ENCODE measurements at regions not wholly inside any gene's neighbourhood (a gene's known extent, or its start where the extent isn't known, plus 50 kb on each side); places are given as distances from the start of the nearest gene placed in this dataset.
"Not testable (repeated sequence)": the region's sequence is repeated elsewhere in the genome, so short reads cannot be mapped to it uniquely, and the experiment has no call there.

DNA sequence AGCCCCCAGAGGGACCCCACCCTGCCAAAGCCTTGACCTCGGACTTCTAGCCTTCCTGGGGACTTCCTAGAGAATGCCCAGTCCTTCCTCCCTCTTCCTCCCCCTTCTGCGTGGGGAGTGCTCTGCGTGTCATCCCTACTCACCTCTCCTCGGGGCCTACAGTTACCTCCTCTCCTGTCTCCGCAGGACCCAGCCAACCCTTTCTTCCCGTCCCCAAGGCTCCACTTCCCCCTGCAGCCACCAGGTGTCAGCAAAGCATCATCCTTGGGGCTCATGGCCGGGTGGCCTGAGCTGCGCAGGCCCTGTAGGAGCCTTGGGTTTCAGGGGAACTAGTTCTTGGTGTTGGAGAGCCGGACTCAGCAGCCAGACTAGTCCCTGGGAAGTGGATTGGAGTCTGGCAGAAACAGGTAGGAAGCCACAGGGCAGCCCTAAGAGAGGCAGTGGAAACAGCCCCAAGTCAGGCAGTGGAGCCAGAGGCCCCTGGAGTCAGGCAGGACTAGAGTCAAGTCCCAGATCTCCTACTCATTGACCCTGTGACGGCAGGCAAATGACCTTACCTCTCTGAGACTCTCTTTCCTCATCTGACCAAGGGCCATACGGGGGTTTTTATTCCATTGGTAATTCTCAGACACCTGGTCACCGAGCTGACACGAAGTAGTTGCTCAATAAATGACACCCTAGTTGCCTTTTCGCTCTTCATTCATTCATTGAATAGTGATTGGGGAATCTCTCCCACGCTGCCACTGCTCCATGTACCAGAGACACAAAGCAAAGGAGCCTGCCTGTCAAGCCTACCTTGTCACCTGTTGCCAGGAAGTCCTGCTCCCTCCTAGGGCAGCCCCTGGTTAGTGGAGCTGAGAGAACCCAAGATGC, 101.8 kb upstream of the GRK3 start:
- FAIRE-seq: not testable (repeated sequence)

- FAIRE-seq: not testable (repeated sequence)
Measured at GRCh38 chr22:25463347-25463628, 101.2 kb upstream of the GRK3 start.

DNA sequence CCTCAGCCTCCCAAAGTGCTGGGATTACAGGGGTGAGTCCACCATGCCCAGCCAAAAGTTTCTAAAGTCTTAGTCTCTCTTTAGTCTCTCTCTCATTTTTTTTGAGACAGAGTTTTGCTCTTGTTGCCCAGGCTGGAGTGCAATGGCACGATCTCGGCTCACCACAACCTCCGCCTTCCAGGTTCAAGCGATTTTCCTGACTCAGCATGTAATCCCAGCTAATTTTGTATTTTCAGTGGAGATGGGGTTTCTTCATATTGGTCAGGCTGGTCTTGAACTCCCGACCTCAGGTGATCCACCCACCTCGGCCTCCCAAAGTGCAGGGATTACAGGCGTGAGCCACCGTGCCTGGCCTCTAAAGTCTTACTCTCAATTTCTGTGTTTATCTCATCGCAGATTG, 100.1 kb upstream of the GRK3 start:
- FAIRE-seq: not testable (repeated sequence)

DNA sequence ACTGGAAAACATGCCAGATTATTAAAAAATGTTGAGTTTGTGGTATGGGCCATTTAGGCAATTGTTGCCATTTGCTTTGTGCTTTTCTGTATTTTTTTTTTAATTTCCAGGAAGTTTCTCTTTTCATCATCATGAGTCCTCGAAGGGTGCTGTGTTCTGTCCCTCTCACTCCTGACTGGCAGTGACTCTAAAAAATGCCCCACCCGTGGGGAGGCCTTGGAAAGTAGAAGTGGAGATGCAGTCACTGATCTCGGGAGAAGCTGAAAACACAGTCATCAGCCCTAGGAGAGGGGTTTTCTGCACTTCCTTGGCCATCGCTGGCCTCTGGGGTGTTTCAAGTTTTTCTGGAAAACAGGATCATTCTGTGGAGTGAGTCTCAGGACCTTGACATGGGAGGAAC, 98.5 kb upstream of the GRK3 start:
- FAIRE-seq: no peak

DNA sequence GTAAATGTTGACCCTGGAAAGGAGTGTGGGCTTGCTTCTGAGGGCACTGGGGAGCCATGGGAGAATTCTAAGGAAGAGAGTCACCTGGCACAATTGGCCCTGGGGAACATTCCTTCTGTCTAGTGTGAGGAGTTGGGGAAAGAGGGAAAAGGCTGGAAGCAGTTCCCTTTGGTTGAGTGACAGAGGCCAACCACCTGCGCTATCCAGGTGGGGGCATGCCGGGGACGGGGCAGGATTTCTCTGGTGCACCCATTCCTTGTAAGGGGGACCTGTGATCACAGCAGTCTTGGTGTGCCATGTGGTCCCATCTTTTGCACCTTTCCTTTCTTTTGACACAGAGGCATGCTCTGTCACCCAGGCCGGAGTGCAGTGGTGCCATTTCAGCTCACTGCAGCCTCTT, 92.1 kb upstream of the GRK3 start:
- no peak for FAIRE-seq

- FAIRE-seq: no peak
Measured at GRCh38 chr22:25475257-25476022, 89.0 kb upstream of the GRK3 start.

GRCh38 chr22:25477358-25477757, 87.1 kb upstream of the GRK3 start:
- FAIRE-seq: no peak

DNA sequence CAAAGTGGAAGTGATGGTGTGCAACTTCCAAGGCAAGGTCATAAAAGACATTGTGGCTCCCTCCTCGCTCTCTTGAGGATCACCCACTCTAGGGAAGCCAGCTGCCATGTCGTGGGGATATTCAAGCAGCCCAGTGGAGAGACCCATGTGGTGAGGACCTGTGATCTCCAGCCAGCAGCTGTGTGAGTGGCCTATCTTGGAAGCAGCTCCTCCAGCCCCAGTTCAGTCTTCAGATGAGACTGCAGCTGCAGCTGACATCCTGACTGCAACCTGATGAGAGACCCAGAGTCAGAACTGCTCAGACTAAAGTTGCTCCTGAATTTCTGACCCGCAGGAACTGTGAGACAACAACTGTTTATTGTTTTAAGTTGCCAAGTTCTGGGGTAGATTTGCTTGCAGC, 86.4 kb upstream of the GRK3 start:
- FAIRE-seq: no peak

- no peak for FAIRE-seq
Measured at GRCh38 chr22:25478528-25478927, 85.9 kb upstream of the GRK3 start.

DNA sequence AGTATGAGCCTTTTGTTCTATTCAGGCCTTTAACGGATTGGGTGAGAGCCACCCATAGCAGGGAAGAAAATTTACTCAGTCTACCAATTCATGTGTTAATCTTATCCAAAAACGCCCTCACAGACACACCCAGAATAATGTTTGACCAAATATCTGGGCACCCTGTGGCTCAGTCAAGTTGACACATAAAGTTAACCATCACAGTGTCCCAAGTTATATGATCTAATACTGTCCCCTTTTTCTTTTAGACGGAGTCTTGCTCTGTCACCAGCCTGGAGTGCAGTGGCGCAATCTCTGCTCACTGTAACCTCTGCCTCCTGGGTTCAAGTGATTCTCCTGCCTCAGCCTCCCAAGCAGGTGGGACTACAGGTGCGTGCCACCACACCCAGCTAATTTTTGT, 83.6 kb upstream of the GRK3 start:
- FAIRE-seq: not testable (repeated sequence)

- FAIRE-seq: no peak
Measured at GRCh38 chr22:25482091-25482760, 82.2 kb upstream of the GRK3 start.

GRCh38 chr22:25482868-25483639, 81.4 kb upstream of the GRK3 start:
- FAIRE-seq: no peak

- no peak for FAIRE-seq
Measured at GRCh38 chr22:25483931-25484330, 80.5 kb upstream of the GRK3 start.

DNA sequence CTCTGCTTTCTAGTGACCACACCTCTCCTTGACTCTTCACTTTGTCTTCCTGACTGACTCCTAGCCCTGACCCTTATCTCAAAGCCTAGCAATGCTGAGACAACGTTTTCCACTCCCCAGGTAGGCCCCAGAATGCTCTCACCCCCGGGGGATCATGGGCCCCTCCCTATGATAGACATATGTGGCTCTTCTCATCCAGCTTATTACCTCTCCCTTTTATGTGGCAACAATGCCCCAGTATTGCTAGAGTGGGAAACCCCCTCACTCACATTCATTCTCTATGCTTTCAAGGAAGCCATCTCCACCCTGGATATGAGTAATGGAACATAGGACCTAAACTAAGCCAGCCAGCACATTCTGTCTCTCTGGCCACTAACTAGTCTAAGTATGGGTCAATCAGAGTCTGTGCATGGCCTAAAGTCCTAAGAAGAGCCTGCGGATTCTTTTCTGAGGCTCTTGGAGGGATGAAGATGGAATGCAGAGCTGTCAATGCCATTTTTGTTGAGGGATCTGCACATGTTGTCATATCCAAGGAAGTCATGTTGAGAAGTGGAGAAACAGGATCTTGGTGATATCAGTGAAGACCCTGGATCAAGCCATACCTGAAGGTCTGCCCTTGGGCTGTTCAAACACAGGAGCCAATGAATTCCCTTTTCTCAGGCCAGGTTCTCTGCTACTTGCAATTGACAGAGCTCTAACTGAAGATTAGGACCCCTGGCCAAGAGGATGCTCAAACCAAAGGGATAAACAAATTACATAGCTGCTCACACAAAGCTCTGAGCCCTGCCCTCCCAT, 79.8 kb upstream of the GRK3 start:
- FAIRE-seq: no peak

GRCh38 chr22:25485626-25486545, 78.6 kb upstream of the GRK3 start:
- FAIRE-seq: no peak

DNA sequence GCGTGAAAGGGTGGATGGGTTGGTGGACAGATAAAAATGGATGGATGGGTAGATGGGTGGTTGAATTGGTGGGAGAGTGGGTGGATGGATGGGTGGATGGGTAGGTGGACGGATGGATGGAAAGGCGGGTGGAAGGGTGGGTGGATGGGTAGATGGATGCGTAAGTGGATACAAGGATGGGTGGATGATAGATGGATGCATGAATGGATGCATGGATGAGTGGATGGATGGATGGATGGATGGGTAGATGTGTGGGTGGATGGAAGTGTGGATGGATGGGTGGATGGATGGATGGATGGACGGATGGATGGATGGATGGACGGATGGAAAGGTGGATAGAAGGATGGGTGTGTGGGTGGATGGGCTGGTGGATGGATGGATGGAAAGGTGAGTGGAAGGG, 77.0 kb upstream of the GRK3 start:
- no peak for FAIRE-seq

DNA sequence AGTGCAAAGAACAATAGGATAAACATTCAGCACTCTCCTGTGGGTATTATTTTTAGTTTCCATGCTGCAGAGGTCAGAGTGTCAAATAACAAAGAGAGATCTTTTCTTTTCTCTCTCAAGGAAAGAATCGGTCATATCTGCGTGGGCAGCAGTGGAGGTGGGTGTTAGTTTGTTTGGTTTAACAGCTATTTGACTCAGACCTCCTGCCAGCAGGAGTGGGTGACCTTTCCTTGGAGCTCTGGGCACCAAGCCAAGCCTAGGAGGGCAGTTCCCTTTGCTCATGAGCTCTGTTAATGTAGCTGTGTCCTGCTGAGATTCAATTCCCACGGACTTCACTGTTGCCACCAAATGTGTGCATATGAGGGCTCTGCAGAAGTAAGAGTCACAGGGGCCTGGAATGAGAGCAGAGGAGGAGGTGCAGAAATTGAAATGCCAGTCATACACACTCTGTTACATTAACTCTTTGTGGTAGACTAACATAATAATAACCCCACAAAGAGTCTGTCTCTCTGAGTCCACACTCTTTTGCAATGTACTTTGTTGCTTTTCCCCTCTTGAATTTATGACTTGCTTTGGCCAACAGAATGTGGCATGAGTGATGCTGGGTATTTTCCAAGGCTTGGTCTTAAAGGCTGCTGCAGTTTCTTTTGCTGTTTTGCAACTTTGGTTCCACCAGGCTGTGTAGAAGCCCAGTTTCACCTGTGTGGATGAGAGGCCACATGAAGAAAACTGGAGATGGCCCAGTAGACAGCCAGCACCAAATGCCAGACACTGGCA, 76.0 kb upstream of the GRK3 start:
- FAIRE-seq: no peak

GRCh38 chr22:25489947-25490346, 74.5 kb upstream of the GRK3 start:
- no peak for FAIRE-seq

DNA sequence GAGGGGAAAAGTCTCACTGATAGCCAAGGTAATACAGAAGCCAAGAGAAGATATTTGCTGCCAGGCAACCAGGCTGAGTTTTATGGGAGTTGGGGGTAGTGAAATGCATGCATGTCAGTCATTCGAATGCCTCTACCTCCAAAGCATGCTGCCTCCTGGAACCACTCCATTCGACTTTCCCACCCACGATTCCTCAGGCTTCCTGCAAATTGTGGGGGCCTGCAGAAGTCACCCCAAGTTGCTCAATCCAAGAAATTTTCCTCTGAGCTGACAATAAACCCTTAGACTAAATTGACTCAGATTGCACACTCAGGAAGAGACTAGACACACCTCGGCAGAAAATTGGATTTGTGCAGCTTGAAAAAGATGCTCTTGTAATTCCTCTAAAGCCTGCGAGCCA, 73.6 kb upstream of the GRK3 start:
- FAIRE-seq: no peak

DNA sequence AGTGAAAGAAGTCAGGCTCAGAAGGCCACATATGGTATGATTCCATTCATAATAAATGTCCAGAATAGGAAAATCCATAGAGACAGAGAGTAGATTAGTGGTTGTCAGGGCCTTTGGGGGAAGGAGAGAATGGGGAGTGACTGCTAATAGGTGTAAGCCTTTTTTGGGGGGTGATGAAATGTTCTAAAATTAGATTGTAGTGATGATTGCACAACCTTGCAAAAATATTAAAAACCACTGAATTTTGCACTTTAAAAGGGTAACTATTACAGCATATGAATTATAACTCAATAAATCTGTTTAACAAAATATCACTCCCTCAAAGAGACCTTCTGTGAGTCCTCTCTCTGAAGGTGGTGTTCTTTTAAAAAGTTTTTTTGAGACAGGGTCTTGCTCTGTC, 72.3 kb upstream of the GRK3 start:
- FAIRE-seq: no peak

Data from A204.1 (cell line).